Body of pancreas (tissue), 4 donors: ENCODE measurements at regions not wholly inside any gene's neighbourhood (a gene's known extent, or its start where the extent isn't known, plus 50 kb on each side); places are given as distances from the start of the nearest gene placed in this dataset.

Experiments
- POLR2A ChIP-seq, 3 donors: fragments of 450-650 bp; IDR thresholded peaks; one replicate each; pipeline ENCODE4 v1.6.1; 2016; ENCODE audit warnings: antibody characterized with exemption in 3 of 3, mild to moderate bottlenecking in 2 of 3
- TF ChIP-seq, protein P1 (sequence below), 7 experiments: fragments of 450-650 bp in 4 of 7; fragments of 200-600 bp in 3 of 7; sonication (generic) in 3 of 7; IDR thresholded peaks; one replicate each; pipeline ENCODE4 v1.5.1; 2016 to 2019; ENCODE audit warnings: antibody characterized with exemption in 7 of 7

DNA sequence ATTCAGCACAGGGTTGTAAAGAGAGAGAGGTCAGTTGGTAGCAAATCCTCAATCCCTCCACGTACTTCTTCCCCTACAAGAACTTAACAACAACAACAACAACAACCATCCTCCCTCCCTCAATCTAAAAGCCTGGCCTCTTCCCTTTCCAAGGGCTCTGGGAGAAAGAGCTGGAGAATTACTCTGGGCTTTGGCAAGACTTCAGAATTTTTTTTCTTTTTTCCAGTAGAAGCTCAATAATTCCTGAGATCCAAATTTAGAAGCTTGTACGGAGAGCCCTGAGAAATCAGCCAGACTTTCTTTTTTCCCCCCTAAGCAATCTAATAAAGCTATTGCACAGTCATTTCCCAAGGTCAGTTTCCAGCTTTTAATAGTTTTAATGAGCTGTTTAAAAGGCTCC lies 95.8 kb upstream of the CACNA2D3 start:
- TF ChIP-seq, protein P1, sequence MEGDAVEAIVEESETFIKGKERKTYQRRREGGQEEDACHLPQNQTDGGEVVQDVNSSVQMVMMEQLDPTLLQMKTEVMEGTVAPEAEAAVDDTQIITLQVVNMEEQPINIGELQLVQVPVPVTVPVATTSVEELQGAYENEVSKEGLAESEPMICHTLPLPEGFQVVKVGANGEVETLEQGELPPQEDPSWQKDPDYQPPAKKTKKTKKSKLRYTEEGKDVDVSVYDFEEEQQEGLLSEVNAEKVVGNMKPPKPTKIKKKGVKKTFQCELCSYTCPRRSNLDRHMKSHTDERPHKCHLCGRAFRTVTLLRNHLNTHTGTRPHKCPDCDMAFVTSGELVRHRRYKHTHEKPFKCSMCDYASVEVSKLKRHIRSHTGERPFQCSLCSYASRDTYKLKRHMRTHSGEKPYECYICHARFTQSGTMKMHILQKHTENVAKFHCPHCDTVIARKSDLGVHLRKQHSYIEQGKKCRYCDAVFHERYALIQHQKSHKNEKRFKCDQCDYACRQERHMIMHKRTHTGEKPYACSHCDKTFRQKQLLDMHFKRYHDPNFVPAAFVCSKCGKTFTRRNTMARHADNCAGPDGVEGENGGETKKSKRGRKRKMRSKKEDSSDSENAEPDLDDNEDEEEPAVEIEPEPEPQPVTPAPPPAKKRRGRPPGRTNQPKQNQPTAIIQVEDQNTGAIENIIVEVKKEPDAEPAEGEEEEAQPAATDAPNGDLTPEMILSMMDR (IDR thresholded peaks at IDR 0.05), result no peak
- no peak for TF ChIP-seq POLR2A (IDR thresholded peaks at IDR 0.05)
